Liver (tissue), 3 donors: ENCODE measurements at regions not wholly inside any gene's neighbourhood (a gene's known extent, or its start where the extent isn't known, plus 50 kb on each side); places are given as distances from the start of the nearest gene placed in this dataset.

Experiments used
- GABPA ChIP-seq, 2 donors: IDR thresholded peaks in 1 of 2; conservative IDR thresholded peaks in 1 of 2; 2 replicates each; pipeline ENCODE4 v1.6.1; 2016; ENCODE audit warnings: antibody characterized with exemption in 2 of 2, mild to moderate bottlenecking in 1 of 2, moderate library complexity in 1 of 2
- HNF4G ChIP-seq: IDR thresholded peaks from 2 replicates; pipeline ENCODE4 v1.6.1; 2016; ENCODE audit warnings: antibody characterized with exemption
- JUND ChIP-seq, 2 donors: IDR thresholded peaks; 2 replicates each; pipeline ENCODE4 v1.6.1; 2016; ENCODE audit warnings: antibody characterized with exemption in 2 of 2
- NR2F2 ChIP-seq: IDR thresholded peaks from 2 replicates; pipeline ENCODE4 v1.6.1; 2016; ENCODE audit warnings: antibody characterized with exemption
- RAD21 ChIP-seq, 2 donors: IDR thresholded peaks; 2 replicates each; pipeline ENCODE4 v1.6.1; 2016; ENCODE audit warnings: antibody characterized with exemption in 2 of 2, mild to moderate bottlenecking in 2 of 2
- RXRA ChIP-seq, 2 donors: IDR thresholded peaks; 2 replicates each; pipeline ENCODE4 v1.6.1; 2017 to 2018; ENCODE audit warnings: antibody characterized with exemption in 2 of 2, mild to moderate bottlenecking in 1 of 2
- SP1 ChIP-seq: IDR thresholded peaks from 2 replicates; pipeline ENCODE4 v1.6.1; 2018; ENCODE audit warnings: antibody characterized with exemption, mild to moderate bottlenecking
- TAF1 ChIP-seq: conservative IDR thresholded peaks from 2 replicates; pipeline ENCODE4 v1.6.1; 2016; ENCODE audit warnings: antibody characterized with exemption, mild to moderate bottlenecking
- ZBTB33 ChIP-seq: IDR thresholded peaks from 2 replicates; pipeline ENCODE4 v1.6.1; 2016; ENCODE audit warnings: antibody characterized with exemption
- TF ChIP-seq, protein P1 (sequence below): fragments of 150-350 bp; IDR thresholded peaks from 2 replicates; pipeline ENCODE4 v1.5.1; 2017; ENCODE audit warnings: improper control_type of control experiment, low read depth, low read length; ENCODE audit not compliant: missing input control
- TF ChIP-seq, protein P2 (sequence below): IDR thresholded peaks from 2 replicates; pipeline ENCODE4 v1.6.1; 2016; ENCODE audit warnings: antibody characterized with exemption, mild to moderate bottlenecking
- TF ChIP-seq, protein P3 (sequence below): IDR thresholded peaks from 2 replicates; pipeline ENCODE4 v1.6.1; 2016; ENCODE audit warnings: antibody characterized with exemption
- donor health status: healthy.
- donor health status: healthy.

GRCh38 chr9:90466441-90466840 lies 176.2 kb downstream of the DIRAS2 start:
- no peak for TF ChIP-seq NR2F2
- TF ChIP-seq, protein P1, sequence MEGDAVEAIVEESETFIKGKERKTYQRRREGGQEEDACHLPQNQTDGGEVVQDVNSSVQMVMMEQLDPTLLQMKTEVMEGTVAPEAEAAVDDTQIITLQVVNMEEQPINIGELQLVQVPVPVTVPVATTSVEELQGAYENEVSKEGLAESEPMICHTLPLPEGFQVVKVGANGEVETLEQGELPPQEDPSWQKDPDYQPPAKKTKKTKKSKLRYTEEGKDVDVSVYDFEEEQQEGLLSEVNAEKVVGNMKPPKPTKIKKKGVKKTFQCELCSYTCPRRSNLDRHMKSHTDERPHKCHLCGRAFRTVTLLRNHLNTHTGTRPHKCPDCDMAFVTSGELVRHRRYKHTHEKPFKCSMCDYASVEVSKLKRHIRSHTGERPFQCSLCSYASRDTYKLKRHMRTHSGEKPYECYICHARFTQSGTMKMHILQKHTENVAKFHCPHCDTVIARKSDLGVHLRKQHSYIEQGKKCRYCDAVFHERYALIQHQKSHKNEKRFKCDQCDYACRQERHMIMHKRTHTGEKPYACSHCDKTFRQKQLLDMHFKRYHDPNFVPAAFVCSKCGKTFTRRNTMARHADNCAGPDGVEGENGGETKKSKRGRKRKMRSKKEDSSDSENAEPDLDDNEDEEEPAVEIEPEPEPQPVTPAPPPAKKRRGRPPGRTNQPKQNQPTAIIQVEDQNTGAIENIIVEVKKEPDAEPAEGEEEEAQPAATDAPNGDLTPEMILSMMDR = no peak
- TF ChIP-seq, protein P2, sequence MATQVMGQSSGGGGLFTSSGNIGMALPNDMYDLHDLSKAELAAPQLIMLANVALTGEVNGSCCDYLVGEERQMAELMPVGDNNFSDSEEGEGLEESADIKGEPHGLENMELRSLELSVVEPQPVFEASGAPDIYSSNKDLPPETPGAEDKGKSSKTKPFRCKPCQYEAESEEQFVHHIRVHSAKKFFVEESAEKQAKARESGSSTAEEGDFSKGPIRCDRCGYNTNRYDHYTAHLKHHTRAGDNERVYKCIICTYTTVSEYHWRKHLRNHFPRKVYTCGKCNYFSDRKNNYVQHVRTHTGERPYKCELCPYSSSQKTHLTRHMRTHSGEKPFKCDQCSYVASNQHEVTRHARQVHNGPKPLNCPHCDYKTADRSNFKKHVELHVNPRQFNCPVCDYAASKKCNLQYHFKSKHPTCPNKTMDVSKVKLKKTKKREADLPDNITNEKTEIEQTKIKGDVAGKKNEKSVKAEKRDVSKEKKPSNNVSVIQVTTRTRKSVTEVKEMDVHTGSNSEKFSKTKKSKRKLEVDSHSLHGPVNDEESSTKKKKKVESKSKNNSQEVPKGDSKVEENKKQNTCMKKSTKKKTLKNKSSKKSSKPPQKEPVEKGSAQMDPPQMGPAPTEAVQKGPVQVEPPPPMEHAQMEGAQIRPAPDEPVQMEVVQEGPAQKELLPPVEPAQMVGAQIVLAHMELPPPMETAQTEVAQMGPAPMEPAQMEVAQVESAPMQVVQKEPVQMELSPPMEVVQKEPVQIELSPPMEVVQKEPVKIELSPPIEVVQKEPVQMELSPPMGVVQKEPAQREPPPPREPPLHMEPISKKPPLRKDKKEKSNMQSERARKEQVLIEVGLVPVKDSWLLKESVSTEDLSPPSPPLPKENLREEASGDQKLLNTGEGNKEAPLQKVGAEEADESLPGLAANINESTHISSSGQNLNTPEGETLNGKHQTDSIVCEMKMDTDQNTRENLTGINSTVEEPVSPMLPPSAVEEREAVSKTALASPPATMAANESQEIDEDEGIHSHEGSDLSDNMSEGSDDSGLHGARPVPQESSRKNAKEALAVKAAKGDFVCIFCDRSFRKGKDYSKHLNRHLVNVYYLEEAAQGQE = no peak
- TF ChIP-seq GABPA (IDR thresholded peaks at IDR 0.05 in 1 of 2, conservative IDR thresholded peaks at IDR 0.05 in 1 of 2) = no peak
- no peak for TF ChIP-seq JUND (IDR thresholded peaks at IDR 0.05)
- no peak for TF ChIP-seq RXRA (IDR thresholded peaks at IDR 0.05)
- TF ChIP-seq RAD21 (IDR thresholded peaks at IDR 0.05) = no peak
- no peak for TF ChIP-seq TAF1
- TF ChIP-seq HNF4G = no peak
- TF ChIP-seq, protein P3, sequence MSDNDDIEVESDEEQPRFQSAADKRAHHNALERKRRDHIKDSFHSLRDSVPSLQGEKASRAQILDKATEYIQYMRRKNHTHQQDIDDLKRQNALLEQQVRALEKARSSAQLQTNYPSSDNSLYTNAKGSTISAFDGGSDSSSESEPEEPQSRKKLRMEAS = no peak
- TF ChIP-seq ZBTB33 = no peak
- no peak for TF ChIP-seq SP1
